Ascending aorta (tissue), 2 donors: ENCODE measurements at regions not wholly inside any gene's neighbourhood (a gene's known extent, or its start where the extent isn't known, plus 50 kb on each side); places are given as distances from the start of the nearest gene placed in this dataset.

Experiments
- DNase-seq, 2 donors: peaks; one replicate each; pipeline ENCODE4 v3.0.0-alpha.2; 2019; ENCODE audit warnings: low spot score in 2 of 2
- H3K27ac ChIP-seq, 2 donors: fragments of 200-600 bp; sonication (generic); one replicate each; pipeline ENCODE4 v1.5.1; 2016 to 2017; ENCODE audit warnings: mild to moderate bottlenecking in 1 of 2
- H3K27me3 ChIP-seq: fragments of 200-600 bp; sonication (generic); one replicate; pipeline ENCODE4 v1.5.1; 2017
- H3K36me3 ChIP-seq, 2 donors: fragments of 200-600 bp; sonication (generic); one replicate each; pipeline ENCODE4 v1.5.1; 2016
- H3K4me1 ChIP-seq, 2 donors: fragments of 200-600 bp; sonication (generic); one replicate each; pipeline ENCODE4 v1.5.1; 2016 to 2017; ENCODE audit warnings: mild to moderate bottlenecking in 1 of 2
- H3K4me3 ChIP-seq, 2 donors: fragments of 200-600 bp; sonication (generic); one replicate each; pipeline ENCODE4 v1.5.1; 2016 to 2017; ENCODE audit warnings: mild to moderate bottlenecking in 1 of 2
- H3K9me3 ChIP-seq, 2 donors: fragments of 200-600 bp; sonication (generic); one replicate each; pipeline ENCODE4 v1.5.1; 2016
- CTCF ChIP-seq, 3 experiments: fragments of 200-600 bp in 2 of 3; fragments of 450-650 bp in 1 of 3; sonication (generic) in 2 of 3; IDR thresholded peaks; one replicate each; pipeline ENCODE4 v1.5.1; 2016 to 2019; ENCODE audit warnings: antibody characterized with exemption in 3 of 3, mild to moderate bottlenecking in 1 of 3, moderate library complexity in 1 of 3
- intact Hi-C: fragments of 100-400 bp; cut with DNase I; formaldehyde crosslinking; loops from one replicate; pipeline ENCODE4 v1.15.1; 2023

DNA sequence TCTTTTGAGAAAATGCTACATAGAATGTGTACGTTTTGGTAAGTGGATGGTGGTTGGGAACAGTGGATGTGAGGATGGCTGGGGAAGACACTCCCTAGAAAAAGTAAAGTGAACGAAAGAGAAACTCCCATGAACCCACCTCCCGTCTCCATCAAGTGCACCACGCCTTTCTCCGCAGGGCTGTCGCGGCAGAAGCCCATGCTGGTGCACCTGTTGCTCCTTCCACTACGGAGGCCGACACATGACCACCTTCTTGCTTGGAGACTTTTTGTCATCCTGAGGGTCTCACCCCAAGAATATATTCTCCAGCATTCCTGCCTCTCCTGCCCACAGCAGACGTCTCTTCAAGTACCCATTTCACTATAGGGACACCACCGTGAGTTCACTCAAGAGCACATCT lies 630.4 kb upstream of the PFKP start:
- no peaks in the 10 kb centered on the region for H3K4me1 ChIP-seq
- H3K4me3 ChIP-seq: no peak overlapping the region
- DNase-seq: no peak
- no peaks in the 10 kb centered on the region for H3K36me3 ChIP-seq
- H3K9me3 ChIP-seq: no peaks in the 10 kb centered on the region
- no peaks in the 10 kb centered on the region for H3K27me3 ChIP-seq
- H3K27ac ChIP-seq: no peak overlapping the region
- no peak for TF ChIP-seq CTCF (IDR thresholded peaks at IDR 0.05)
- intact Hi-C loops: no loop called here

GRCh38 chr10:2431961-2432360 lies 635.4 kb upstream of the PFKP start:
- Histone ChIP-seq H3K36me3 (no peaks in the 10 kb centered on the region), H3K4me3 (no peak overlapping the region), H3K27ac (no peak overlapping the region), H3K4me1 (no peaks in the 10 kb centered on the region), H3K27me3 (no peaks in the 10 kb centered on the region), H3K9me3 (no peaks in the 10 kb centered on the region)
- intact Hi-C loops: no loop called here
- TF ChIP-seq CTCF (IDR thresholded peaks at IDR 0.05): no peak
- DNase-seq: no peak

DNA sequence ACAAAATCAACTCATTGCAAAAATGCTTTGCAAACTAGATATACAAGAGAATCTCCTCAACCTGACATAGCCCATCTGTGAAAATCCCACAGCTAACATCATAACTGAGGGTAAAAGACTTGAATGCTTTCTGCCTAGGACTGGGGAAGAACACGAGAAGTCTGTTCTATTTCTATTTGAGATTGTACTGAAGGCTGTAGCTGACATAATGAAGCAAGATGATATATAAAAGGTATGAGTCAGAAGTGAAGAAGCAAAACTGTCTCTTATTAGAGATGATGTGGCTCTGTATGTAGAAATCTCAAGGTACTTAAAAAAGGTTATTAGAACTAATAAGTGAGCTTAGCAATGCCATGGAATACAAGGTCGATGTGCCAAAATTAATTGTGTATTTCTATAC lies 639.9 kb upstream of the PFKP start:
- no peaks in the 10 kb centered on the region for H3K9me3 ChIP-seq
- no peak for DNase-seq
- H3K4me3 ChIP-seq: no peak overlapping the region
- no peak for TF ChIP-seq CTCF (IDR thresholded peaks at IDR 0.05)
- H3K4me1 ChIP-seq: no peaks in the 10 kb centered on the region
- H3K36me3 ChIP-seq: no peaks in the 10 kb centered on the region
- no peak overlapping the region for H3K27ac ChIP-seq
- no peaks in the 10 kb centered on the region for H3K27me3 ChIP-seq
- intact Hi-C loops: no loop called here

- intact Hi-C loops: no loop called here
- DNase-seq: no peak
- Histone ChIP-seq H3K4me1 (no peaks in the 10 kb centered on the region), H3K4me3 (no peak overlapping the region), H3K36me3 (no peaks in the 10 kb centered on the region), H3K27ac (no peak overlapping the region), H3K9me3 (no peaks in the 10 kb centered on the region), H3K27me3 (no peaks in the 10 kb centered on the region)
- no peak for TF ChIP-seq CTCF (IDR thresholded peaks at IDR 0.05)
These were observed 642.0 kb upstream of the PFKP start for GRCh38 chr10:2425320-2425719.

- TF ChIP-seq CTCF (IDR thresholded peaks at IDR 0.05): no peak
- intact Hi-C loops: no loop called here
- Histone ChIP-seq H3K36me3 (no peaks in the 10 kb centered on the region), H3K27ac (no peak overlapping the region), H3K4me1 (no peaks in the 10 kb centered on the region), H3K4me3 (no peak overlapping the region), H3K27me3 (no peaks in the 10 kb centered on the region), H3K9me3 (no peaks in the 10 kb centered on the region)
- no peak for DNase-seq
These were observed 652.8 kb upstream of the PFKP start for GRCh38 chr10:2414562-2414961.

DNA sequence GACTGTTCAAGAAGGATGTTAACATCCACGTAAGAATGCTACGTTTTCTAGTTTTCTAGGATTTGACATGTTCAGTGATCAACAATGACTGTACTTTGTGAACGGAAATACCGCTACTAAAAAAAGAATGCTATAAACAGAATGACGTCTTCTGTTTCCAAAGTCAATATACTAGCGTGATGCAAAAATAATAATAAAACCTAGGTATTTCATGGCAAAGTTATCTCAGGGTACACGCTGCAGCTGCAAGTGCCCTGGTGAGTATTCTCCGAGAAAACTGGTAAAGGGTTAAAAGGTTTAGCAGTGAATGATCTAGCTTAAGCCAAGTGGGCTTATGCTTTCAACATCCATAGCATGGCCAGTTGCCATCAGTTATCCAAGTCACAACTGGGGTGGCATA lies 653.3 kb upstream of the PFKP start:
- no peak for DNase-seq
- no peaks in the 10 kb centered on the region for H3K36me3 ChIP-seq
- H3K9me3 ChIP-seq: no peaks in the 10 kb centered on the region
- H3K4me3 ChIP-seq: no peak overlapping the region
- intact Hi-C loops: no loop called here
- TF ChIP-seq CTCF (IDR thresholded peaks at IDR 0.05): no peak
- no peaks in the 10 kb centered on the region for H3K4me1 ChIP-seq
- H3K27me3 ChIP-seq: no peaks in the 10 kb centered on the region
- H3K27ac ChIP-seq: no peak overlapping the region
